D341Med (cell line): ENCODE measurements at regions not wholly inside any gene's neighbourhood (a gene's known extent, or its start where the extent isn't known, plus 50 kb on each side); places are given as distances from the start of the nearest gene placed in this dataset.

ENCODE experiments used
- DNase-seq: peaks from one replicate; pipeline ENCODE4 v3.0.0; 2012; ENCODE audit warnings: low spot score

DNA sequence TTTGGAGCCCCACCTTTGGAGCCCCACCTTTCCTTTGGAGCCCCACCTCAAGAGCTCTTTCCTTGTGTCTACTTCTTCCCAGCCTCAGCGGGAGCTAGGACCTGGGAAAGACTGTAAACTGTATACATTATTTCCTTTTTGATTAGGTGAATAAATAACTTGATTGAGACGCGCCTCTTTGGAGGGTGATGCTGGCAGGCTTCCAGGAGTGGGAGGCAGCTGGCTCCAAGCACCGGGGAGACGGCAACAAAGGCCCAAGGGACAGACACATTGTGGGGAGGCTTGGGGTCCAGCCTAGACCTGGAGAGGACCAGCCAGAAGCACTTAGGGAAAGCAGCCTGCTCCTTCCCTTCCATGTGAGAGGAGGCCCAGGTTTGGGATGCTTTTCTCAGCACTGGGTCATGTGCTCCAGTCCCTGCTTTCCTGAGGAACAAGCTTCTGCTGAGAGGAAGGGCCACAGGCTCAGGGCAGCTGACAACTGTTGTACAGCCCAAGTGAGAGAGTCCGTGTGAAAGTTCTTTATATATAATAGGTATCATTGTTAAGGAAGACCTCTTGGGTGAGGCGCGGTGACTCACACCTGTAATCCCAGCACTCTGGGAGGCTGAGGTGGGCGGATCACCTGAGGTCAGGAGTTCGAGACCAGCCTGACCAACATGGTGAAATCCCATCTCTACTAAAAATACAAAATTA, 297.2 kb upstream of the SLC14A2 start:
- DNase-seq, result no peak

GRCh38 chr18:45320724-45321123, 294.6 kb upstream of the SLC14A2 start:
- DNase-seq, result no peak

GRCh38 chr18:45321520-45321919, 293.8 kb upstream of the SLC14A2 start:
- DNase-seq, result no peak

GRCh38 chr18:45322343-45322742, 292.9 kb upstream of the SLC14A2 start:
- DNase-seq, result no peak

DNA sequence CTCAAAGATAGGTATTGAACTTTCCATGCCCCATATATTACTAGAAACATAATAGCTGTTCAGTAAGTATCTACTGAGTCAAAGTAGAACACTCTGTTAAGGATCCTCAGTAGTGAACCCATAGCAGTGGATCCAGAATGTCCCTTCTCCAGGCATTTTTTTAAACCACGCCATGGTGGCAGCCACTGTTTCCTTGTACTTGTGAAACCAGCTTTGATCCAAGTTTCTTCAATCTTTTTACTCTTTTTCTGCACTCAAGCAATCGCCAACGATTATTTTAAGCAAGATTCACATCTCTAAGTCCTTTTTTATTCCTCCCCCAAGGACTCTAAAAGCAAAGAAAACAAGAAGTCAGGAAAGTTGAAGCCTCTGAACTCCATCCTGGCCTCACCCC, 291.2 kb upstream of the SLC14A2 start:
- no peak for DNase-seq

DNA sequence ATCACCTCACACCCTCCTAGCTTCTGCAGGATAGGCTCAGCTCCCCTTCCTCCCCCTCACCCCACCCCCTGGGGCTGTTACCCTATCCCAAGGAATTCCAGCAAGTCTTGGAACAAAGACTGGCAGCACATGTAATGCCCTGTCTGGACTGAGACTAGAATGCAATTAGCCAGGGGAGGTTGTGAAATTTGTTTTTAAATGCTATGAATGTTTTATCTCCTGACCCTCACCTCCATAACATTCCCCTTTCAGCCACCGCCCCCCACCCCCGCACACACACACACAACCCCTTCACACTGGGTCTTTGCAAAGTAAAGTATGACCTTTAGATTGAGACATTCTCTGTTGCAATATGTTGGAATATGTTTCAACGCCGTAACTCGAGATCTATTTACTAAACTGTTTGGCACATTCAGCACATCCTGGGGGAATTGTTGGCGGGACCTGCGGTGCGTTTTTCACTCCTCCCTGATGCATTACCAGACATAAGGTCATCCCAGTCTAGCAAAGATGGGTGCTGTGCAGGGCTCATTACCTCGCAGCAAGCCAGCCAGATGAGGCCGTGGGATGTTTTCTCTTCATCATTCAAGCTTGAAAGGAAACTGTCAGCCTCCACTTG, 290.7 kb upstream of the SLC14A2 start:
- no peak for DNase-seq

DNA sequence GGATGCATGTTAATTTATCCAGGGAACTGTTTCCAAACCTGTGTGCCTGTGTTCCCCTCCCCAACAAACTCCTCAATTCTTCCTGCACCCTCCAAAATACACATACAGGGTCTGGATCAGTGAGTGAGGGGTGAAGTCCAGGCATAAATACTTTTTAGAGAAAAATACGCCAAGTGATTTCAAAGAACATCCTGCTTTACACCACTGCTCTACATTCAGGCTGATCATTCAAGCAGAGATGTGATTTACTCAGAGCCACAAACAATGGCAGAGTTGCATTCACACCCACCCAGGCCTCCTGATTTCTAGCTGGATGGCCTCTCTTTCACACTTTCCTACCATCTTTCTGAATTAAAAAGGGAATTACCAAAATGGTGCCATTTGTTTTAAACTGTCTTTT, 289.5 kb upstream of the SLC14A2 start:
- no peak for DNase-seq

- DNase-seq, result no peak
Measured at GRCh38 chr18:45326505-45326904, 288.8 kb upstream of the SLC14A2 start.

DNA sequence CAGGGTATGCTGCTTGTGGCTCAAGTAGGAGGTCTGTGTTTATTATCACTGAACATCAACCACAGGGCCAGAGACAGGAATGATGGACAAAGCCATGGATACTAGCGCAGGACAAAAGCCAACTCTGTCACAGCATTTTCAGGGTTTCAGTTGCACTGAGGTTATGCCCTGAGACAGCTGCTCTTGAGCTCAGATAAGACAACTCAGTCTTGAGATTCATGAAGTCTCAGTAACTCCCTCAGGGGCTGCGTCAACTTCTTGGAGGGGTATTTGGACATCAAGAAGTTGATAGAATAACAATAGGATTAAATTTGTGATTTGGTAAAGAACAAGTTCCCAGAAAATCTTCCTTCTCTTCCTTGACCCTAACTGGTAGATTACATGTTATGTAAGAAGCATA, 287.0 kb upstream of the SLC14A2 start:
- DNase-seq, result no peak

DNA sequence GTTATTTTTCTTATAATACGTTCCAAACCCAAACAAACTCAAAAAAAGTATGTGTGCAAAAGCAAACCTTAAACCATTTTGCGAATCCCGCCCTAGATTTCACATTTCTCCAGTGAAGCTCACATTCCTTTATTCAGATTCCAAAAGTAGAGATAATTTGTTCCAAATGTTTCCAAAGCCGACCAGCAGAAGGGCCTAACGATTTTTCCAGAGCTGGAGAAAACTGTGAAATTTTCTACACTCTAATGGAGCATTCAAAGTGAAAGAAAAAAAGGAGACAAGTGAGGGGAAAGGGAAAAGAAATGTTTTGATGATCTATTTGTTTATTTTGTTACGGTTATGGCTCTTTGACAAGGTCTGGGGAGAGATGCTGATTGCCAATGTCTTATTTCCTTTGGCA, 286.5 kb upstream of the SLC14A2 start:
- DNase-seq, result no peak

DNA sequence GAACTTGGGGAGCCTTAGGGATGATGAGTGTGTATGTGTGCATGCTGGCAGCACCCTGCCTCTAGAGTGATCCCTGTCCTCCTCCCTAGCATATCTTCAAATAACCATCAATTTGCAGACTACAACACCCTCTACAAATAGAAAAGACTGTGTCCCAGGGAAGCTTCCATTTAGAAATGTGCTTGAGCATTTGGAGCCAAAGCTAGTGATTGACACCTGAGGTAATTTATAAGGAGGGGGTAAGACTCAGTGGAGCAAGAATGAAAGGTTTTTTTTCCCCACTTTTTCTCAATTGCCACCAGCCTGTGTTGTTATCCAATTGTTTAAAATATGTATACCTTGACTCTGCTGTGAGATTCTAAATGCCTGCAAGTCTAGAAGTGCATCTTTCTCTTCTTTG, 286.0 kb upstream of the SLC14A2 start:
- DNase-seq, result no peak

DNA sequence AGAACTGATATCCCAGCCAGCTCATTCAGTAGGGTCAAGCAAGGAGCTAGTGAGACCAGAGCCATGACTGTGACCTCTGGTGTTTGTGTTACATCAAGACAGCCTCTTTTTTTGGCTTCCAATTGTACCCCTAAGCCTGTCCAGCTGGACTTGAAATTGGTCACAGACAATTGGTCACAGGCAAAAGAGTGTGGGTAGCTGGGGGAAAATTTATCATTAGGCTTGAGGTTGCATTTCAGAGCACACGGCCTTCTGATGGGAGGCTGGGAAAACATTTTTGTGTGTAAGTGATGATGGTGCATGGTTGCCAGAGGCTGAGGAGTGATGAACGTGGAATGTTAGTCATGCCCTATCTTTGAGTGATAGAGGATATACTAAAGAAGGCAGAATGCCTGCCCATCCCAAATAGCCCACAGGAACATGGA, 285.1 kb upstream of the SLC14A2 start:
- DNase-seq, result no peak

DNA sequence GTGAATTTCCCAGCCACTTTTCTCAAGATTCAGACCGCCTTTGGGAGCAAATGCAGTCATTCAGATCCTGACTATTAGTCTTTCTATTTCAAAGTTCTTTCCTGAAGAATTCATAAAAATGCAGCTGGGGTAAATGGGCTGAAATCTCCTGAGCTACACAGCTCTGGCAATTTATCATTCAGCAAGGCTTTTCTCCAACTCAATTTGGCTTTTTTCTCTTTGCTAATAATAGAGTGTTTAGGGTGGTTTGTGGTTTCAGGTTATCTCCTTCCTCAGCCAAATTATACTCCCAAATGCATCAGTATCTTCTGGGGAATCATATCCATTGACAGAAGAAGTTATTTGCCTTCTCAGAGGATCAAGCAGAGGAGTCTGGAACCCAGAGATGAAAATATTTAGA, 282.4 kb upstream of the SLC14A2 start:
- no peak for DNase-seq

- no peak for DNase-seq
Measured at GRCh38 chr18:45334191-45334590, 281.1 kb upstream of the SLC14A2 start.

DNA sequence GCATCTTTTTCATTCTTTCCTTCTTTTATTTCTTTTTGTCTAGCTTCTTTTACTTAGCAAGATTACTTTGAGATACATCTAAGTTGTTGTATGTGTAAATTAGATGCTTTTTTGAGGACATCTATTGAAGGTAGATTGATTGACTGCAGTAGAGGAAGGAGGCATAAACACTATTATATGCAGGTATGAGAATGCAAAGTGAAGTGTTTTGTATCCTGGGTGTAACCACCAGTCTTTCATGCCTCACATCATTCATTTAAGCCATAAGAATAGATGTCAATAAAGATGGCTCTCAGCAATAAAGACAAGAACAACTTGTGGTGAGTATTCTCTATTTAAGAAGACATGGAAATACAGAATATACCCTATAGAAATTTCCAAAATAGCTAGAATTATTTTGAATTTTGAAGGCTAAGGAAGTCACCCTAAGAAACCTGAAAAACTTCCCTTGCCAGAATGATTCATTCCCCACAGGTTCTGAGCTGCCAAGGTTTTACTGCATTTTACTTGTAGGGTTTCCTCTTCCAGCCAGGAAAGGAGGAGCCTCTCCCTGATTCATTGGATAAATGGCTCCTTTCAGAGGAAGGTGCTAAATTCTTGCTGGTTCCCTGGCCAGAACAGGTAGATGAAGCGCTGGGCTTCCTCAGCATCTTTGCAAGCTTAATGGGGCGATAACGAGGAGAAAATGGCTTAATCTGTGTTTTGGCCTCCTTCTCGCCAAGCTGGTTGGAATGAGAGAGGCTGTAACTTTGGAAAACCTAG, 279.8 kb upstream of the SLC14A2 start:
- DNase-seq, result no peak

DNA sequence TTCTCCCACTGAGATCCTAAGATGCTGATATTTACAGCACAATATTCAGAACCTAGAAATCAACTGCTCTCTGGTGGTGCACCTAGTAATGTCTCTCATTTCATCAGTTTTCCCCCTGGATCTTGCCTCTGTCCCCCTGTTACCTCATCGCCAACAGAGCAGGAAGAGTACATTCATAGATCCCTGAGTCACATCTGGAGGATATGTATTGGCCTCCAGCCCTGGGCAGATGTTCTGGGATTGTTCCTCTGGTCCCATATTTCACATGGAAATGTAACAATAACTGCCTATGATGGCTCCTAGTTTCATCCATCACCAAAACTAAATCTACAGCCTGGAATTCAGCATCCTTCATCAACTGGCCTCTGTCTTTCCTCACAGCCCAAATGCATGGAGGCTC, 278.8 kb upstream of the SLC14A2 start:
- no peak for DNase-seq

DNA sequence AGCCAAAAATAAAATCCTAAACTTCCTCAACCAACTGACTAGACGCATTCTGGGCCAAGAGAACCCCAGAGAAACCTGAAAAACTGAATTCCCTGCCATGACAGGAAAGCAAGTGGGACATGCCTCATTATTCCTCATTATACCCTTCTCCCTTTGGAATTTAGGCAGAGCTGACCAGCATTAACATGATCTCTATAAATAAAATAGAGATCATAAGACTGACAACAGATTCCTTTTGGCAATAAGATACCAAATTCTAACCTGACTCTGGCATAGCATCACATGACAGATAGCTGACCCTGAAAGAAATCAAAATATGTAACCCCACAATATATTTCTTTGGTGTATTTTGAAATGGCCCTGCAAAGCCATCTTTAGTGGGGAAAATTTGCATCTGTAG, 277.8 kb upstream of the SLC14A2 start:
- DNase-seq, result no peak

DNA sequence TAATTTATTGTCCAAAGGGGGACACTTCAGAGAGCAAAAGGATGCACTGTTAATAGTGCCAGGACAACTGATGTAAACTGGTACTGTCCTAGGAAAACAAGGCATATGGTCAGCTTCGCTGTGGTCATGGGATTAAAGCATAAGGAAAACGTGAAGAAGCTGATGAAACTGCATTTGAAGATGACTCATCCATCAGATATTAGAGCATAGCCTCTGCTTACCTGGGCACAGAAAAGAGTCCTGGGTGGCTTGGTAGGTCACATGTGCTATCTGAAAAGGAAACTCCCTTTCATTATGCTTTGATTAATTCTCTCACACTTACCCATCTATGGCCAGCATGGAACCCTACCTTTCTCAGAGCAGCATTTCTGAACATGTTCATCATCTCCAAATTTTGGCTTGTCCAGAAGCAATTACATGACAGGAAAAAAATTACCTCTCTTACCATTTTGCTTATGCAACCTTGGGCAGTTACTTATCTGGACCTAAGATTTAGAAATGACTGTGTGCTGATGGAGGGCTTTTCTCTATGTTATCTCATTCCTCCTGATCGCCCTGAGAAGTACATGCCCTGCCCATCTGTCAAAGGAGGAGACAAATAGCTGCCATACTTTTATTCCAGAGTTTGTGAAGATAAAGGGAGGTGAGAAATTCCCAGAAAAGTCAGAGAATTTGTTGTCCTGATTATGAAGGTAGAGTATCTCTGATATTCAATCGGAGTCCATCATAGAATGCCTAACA, 275.3 kb upstream of the SLC14A2 start:
- no peak for DNase-seq

DNA sequence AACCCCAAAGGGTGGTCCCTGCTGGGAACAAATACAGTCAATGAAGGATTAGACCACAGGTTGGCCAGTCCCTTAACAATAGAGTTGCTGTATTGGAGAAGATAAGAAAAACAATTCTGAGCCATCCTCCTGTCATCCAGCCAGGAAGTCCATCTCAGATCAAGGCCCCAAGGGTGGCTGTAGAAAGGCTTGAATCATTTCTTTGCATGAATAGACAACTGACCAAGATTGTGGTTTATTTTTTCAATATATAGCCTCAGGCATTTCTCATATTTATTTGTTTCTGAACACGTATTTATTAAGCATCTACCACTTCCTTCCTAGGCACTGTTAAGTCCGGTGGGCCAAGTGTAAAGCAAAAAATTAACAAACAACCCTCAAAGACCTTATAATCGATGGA, 274.4 kb upstream of the SLC14A2 start:
- DNase-seq, result no peak

DNA sequence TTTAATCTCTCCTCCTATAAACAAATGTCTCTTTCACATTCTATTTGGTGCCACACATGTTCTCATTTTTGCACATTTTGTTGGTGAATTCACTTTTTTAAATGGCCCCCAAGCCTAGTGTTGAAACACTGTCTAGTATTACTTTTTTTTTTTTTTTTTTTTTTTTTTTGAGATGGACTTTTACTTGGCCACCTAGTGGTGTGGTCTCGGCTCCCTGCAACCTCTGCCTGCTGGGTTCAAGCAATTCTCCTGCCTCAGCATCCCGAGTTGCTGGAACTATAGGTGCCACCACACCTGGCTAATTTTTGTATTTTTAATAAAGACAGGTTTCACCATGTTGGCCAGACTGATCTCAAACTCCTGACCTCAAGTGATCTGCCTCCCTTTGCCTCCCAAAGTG, 273.8 kb upstream of the SLC14A2 start:
- DNase-seq, result no peak

GRCh38 chr18:45342166-45342565, 273.1 kb upstream of the SLC14A2 start:
- DNase-seq, result no peak

DNA sequence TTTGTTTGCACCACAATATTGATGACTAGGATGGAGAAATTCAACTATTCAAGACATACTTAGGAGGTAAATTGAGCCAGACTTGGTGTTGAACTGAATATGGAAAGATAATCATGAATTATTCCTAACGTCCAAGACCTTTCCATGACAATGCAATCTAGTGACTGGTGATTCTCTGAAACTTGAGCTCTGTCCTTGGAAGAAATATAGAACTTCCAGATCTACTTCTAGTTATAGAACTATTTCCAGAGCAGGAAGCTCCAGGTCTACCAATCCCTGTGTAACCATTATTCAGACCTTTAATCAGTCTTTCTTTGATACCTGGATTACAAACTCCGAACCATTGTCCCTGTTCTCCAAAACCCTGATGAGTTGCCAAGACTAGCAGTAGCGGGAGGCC, 272.6 kb upstream of the SLC14A2 start:
- no peak for DNase-seq

- no peak for DNase-seq
Measured at GRCh38 chr18:45343365-45343764, 271.9 kb upstream of the SLC14A2 start.
